Activated CD4-positive, CD25-positive, alpha-beta regulatory T cell (primary cell): ENCODE measurements at regions not wholly inside any gene's neighbourhood (a gene's known extent, or its start where the extent isn't known, plus 50 kb on each side); places are given as distances from the start of the nearest gene placed in this dataset.

Experiments
- DNase-seq, 4 experiments: peaks; one replicate each; lab custom pipeline; 2025; lab: John Stamatoyannopoulos, UW

- no peak for DNase-seq
Measured at GRCh38 chr21:18191139-18191538, 53.5 kb upstream of the CHODL start.

GRCh38 chr21:18178509-18178908 is 66.1 kb upstream of the CHODL start:
- no peak for DNase-seq

GRCh38 chr21:18174370-18174769 is 70.3 kb upstream of the CHODL start:
- no peak for DNase-seq

GRCh38 chr21:18170829-18171228 is 73.8 kb upstream of the CHODL start:
- no peak for DNase-seq

- no peak for DNase-seq
Measured at GRCh38 chr21:18170221-18170620, 74.4 kb upstream of the CHODL start.

- DNase-seq: no peak
Measured at GRCh38 chr21:18168108-18168507, 76.5 kb upstream of the CHODL start.

- DNase-seq: no peak
Measured at GRCh38 chr21:18164933-18165332, 79.7 kb upstream of the CHODL start.

- DNase-seq: no peak
Measured at GRCh38 chr21:18164483-18164882, 80.2 kb upstream of the CHODL start.

- no peak for DNase-seq
Measured at GRCh38 chr21:18163956-18164355, 80.7 kb upstream of the CHODL start.

- DNase-seq: no peak
Measured at GRCh38 chr21:18161841-18162240, 82.8 kb upstream of the CHODL start.

- DNase-seq: no peak
Measured at GRCh38 chr21:18157406-18157805, 87.2 kb upstream of the CHODL start.

GRCh38 chr21:18155508-18156193 is 89.0 kb upstream of the CHODL start:
- no peak for DNase-seq

- no peak for DNase-seq
Measured at GRCh38 chr21:18153063-18153462, 91.6 kb upstream of the CHODL start.

GRCh38 chr21:18152371-18152770 is 92.3 kb upstream of the CHODL start:
- DNase-seq: no peak

GRCh38 chr21:18151046-18151445 is 93.6 kb upstream of the CHODL start:
- DNase-seq: no peak

GRCh38 chr21:18148401-18148800 is 96.2 kb upstream of the CHODL start:
- no peak for DNase-seq

GRCh38 chr21:18147678-18148077 is 97.0 kb upstream of the CHODL start:
- no peak for DNase-seq

GRCh38 chr21:18146820-18147219 is 97.8 kb upstream of the CHODL start:
- DNase-seq: no peak

- DNase-seq: no peak
Measured at GRCh38 chr21:18144339-18144738, 100.3 kb upstream of the CHODL start.

- no peak for DNase-seq
Measured at GRCh38 chr21:18142655-18143054, 102.0 kb upstream of the CHODL start.

GRCh38 chr21:18138507-18138906 is 106.1 kb upstream of the CHODL start:
- DNase-seq: no peak

- no peak for DNase-seq
Measured at GRCh38 chr21:18129526-18129925, 115.1 kb upstream of the CHODL start.

GRCh38 chr21:18118566-18118965 is 126.1 kb upstream of the CHODL start:
- DNase-seq: no peak

- DNase-seq: no peak
Measured at GRCh38 chr21:18117176-18117575, 127.5 kb upstream of the CHODL start.
